GM12864 (cell line): ENCODE measurements at regions not wholly inside any gene's neighbourhood (a gene's known extent, or its start where the extent isn't known, plus 50 kb on each side); places are given as distances from the start of the nearest gene placed in this dataset.

Experiments
- DNase-seq: peaks from one replicate; pipeline ENCODE4 v3.0.0-alpha.2; 2011; ENCODE audit warnings: low read depth
- H3K4me3 ChIP-seq: 2 replicates; pipeline ENCODE4 v1.5.1; 2011; ENCODE audit warnings: mild to moderate bottlenecking, low read depth, low read length, control low read depth
- TF ChIP-seq, protein P1 (sequence below): IDR thresholded peaks from 2 replicates; pipeline ENCODE4 v1.5.1; 2011; ENCODE audit warnings: low read depth, mild to moderate bottlenecking, moderate library complexity, low read length, control low read depth, inconsistent platforms; ENCODE audit errors: missing control alignments

DNA sequence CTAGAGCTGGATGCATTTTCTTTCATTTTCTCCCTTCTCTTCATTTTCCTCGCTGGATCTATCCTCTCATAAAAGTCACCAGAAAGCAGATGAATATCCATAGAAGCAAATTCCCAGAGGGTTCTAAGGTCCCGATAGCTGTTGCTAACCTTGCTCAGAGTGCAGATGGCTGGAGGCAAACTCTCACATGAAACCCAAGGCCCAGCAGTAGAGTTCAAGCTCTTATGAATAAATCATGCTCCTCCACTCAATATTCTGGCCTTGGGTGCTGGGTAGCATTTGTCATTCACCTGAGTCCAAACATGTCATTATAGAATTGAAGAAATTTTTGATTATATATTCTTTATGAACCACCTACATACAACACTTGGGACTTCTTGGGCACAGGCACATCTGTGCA lies 539.7 kb upstream of the MARCKS start:
- TF ChIP-seq, protein P1, sequence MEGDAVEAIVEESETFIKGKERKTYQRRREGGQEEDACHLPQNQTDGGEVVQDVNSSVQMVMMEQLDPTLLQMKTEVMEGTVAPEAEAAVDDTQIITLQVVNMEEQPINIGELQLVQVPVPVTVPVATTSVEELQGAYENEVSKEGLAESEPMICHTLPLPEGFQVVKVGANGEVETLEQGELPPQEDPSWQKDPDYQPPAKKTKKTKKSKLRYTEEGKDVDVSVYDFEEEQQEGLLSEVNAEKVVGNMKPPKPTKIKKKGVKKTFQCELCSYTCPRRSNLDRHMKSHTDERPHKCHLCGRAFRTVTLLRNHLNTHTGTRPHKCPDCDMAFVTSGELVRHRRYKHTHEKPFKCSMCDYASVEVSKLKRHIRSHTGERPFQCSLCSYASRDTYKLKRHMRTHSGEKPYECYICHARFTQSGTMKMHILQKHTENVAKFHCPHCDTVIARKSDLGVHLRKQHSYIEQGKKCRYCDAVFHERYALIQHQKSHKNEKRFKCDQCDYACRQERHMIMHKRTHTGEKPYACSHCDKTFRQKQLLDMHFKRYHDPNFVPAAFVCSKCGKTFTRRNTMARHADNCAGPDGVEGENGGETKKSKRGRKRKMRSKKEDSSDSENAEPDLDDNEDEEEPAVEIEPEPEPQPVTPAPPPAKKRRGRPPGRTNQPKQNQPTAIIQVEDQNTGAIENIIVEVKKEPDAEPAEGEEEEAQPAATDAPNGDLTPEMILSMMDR, result no peak
- no peak overlapping the region for H3K4me3 ChIP-seq
- no peak for DNase-seq

DNA sequence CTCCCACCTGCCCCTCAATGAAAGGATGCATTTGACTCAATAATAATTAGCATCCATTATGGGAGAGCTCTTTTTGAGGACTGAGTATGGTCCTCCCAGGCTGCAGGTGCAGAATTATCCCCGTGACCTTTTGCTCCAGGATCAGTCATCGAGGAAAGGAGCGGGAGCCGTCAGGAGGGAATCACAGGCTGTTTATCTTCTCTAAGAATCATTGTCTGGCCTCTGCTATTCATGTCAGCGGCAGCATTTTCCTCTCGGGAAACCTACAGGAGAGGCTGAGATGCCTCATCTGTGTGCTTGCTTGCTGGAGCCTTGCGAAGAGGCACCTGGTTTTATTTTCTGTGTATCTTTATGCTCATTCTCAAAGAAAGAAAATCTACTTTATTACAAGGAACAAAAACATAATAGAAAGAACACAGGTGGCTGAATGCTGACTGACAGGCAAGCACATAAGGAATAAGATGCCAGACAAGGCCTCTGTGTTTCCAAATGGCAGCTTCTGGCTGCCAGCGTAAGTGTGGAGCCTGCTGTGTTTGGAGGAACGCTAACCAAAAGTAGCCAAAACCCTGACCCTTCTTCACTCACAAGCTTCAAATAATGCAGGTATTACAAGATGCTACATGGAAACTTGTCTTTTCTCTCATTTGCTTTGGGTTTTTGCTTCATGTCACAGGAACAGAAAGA lies 539.1 kb upstream of the MARCKS start:
- DNase-seq, result no peak

DNA sequence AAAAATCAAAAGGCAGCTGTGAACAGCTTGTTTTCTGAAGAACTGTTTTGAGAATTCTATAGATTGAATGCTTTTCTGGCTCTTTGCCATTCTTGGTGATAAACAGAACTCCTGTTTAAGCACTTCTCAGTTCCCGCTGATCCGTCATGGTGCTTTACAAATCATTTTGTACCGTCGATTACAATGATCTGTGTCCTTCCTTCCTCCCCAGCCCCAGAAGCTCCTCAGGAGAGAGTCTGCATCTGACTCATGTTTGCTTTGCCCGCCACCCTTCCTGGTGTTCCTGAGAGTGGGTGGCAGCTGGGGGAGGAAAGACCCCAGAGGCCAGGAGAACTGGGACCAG lies 538.6 kb upstream of the MARCKS start:
- no peak overlapping the region for H3K4me3 ChIP-seq
- TF ChIP-seq, protein P1, result no peak
- DNase-seq, result no peak

More for the DNA sequence above, 539.1 kb upstream of the MARCKS start:
- no peak overlapping the region for H3K4me3 ChIP-seq
- TF ChIP-seq, protein P1, result no peak

DNA sequence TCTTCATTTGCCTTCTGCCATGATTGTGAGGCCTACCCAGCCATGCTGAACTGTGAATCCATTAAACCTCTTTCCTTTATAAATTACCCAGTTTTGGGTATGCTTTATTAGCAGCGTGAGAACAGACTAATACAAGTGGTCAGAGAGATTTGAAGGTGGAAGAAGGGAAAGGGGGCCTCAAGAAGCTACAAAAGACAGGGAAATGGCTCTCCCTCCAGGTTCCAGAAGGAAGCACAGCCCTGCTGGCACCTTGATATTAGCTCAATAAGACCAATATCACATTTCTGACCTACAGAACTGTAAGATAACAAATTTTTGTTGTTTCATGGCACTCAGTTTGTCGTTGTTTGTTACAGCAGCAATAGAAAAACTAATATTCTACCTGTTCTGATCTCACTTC lies 536.5 kb upstream of the MARCKS start:
- DNase-seq, result no peak
- H3K4me3 ChIP-seq, result no peak overlapping the region

DNA sequence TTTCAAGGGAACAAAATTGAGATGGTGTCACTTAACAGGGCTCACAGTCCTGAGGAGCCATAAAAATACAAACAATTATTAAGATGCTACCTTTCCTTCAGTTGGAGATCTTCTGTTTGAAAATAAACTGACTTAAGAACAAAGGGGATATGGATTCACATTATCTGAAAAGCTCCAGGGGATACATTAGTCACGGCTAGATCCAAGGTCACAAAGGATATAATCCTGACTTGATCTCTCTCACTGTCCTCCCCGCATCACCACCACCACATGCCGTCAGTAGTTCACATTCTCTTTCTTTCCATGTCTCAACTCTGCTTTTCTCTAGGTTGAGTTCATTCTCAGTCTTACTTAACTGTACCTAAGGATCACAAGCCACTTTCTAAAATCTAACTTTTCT lies 530.4 kb upstream of the MARCKS start:
- no peak for DNase-seq
- H3K4me3 ChIP-seq, result no peak overlapping the region
- TF ChIP-seq, protein P1, result no peak

More for the DNA sequence above, 536.5 kb upstream of the MARCKS start:
- TF ChIP-seq, protein P1, result no peak

DNA sequence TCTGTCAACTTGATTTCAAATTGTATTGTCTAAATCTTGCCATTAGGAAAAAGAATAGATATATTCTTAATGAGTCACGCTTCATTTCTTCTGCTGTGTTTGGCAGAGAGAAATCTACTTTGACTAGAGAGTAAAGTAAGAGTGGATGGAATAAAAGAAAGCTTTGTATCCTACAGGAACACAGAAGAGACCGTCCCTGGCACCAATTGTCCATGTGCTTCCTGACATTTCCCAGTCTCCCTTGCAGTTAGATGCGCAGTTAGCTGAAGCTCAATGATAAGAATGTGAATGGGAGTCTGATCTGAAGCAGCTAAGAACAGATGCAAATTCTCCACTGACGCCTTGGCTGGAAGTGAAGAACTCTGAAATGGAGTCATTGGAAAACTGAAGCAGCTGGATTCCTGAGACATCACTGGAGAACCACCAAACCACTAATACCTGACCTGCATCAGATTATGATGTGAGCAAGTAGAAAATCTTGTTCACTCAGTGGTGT lies 528.2 kb upstream of the MARCKS start:
- TF ChIP-seq, protein P1, result no peak
- DNase-seq, result no peak
- no peak overlapping the region for H3K4me3 ChIP-seq
